HG03354 (cell line): ENCODE measurements at regions not wholly inside any gene's neighbourhood (a gene's known extent, or its start where the extent isn't known, plus 50 kb on each side); places are given as distances from the start of the nearest gene placed in this dataset.
"Not testable (repeated sequence)": the region's sequence is repeated elsewhere in the genome, so short reads cannot be mapped to it uniquely, and the experiment has no call there.

ENCODE experiments used
- ATAC-seq: cut with Tn5 transposase; IDR thresholded peaks from one replicate; pipeline ENCODE4 v1.9.1; 2021; ENCODE audit warnings: mild to moderate bottlenecking; ENCODE audit not compliant: unreplicated experiment, poor library complexity, severe bottlenecking

DNA sequence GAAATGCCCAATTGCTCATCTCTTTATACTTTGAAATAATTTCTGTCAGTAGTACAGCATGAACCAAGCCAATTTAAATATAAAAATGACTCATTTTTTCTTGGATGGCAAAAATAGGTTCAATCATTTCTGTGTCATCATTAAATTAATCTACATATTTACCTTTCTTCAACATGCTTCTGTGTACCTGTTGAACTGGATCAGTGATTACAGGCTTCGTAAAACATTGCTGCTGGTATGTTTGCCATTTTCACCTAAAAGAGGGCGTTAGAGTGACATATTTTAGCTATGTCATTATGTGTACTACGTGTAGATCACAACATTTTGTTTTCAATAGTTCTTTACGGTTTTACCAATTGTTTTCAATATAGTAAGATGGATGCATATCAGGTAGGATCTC is 340.5 kb upstream of the MAOA start:
- no peak for ATAC-seq

DNA sequence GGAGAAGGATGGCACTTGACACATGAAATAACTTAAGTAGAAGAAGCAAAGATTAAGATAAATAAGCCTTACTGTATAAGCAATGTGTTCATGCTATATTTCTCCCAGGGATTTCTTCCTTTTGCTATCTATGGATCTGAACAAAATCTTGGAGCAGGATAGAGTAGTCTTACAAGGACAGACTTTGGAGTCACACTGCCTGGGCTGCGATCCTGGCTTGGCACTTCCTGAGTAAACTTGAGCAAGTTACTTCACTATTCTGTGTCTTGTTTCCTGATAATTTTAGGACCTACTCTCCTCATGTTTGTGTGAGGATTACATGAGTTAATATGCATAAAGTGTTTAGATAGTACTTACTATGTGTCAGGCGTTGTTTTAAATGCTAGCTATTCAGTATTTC is 340.0 kb upstream of the MAOA start:
- ATAC-seq: no peak

DNA sequence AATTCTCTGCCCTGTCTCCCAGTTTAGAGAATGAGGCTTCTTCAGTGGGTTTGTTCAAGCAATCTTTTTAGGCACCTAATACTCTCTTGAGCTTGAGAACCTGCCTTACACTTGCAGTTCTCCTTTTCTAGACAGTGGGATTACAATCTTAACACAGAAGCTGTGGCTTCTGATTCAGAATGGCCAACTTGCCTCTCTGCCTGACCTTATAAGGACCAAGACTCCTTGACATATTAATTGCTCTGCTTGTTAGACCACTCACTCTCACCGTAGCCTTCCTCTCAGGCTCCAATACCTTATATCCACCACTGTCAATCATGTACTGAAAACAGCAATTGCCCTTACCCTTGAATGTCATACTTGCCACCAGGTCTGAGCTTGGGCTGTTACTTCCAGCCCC is 338.7 kb upstream of the MAOA start:
- no peak for ATAC-seq

DNA sequence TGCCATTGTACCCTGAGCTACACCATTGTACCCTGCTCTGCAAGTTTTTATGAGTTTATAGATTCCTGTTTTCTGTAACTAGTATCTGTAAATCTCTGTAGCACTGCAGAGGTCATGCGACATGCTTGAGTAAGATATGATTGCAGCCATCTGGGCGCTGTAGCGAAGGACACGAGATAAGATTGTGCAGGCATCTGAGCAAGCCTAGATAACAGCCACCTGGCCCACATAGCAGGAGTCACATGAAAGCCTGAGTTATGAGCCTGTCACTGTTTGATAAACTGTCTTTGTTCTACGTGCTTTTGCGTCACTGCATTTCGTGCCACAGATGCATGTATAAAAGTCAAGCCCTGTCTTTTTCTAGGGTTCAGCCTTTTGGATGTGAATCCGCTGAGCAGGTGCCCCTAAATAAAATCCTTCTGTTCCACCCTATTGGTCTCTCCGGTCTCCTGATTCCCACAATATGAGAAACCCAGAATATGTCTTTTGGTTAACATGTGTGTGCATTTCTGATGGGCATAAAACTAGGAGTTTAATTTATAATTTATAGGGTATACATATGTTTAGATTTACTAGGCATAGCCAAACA is 327.6 kb upstream of the MAOA start:
- no peak for ATAC-seq

DNA sequence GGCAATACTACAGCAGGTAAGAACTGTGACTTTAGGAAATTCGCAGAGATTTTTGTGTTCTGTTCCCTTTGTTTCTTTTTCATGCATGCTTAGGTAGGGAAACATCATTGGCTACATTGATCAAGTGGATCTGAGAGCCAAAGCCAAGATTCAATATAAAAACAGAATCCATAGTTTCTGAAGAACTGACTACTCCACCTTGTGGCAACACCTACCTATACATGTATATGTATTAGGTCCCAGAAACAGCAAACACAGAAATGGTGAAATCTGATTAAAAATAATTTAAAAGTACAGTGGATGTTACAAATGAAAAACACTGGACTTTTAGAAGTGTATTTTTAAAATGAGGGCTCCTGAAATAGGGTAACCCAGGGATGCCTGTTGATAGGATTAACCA is 322.6 kb upstream of the MAOA start:
- ATAC-seq: no peak

DNA sequence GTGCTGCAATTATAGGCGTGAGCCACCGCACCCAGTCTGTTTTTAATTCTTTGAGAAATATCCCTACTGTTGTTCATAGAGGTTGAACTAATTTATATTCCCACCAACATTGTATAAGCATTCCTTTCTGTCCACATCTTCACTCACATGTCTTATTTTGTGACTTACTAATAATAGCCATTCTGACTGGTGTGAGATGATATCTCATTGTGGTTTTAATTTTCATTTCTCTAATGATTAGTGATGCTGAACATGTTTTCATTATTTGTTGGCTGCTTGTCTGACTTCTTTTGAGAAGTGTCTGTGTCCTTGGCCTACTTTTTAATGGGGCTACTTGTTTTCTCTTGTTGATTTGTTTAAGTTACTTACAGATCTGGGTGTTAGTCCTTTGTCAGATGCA is 310.9 kb upstream of the MAOA start:
- no peak for ATAC-seq

DNA sequence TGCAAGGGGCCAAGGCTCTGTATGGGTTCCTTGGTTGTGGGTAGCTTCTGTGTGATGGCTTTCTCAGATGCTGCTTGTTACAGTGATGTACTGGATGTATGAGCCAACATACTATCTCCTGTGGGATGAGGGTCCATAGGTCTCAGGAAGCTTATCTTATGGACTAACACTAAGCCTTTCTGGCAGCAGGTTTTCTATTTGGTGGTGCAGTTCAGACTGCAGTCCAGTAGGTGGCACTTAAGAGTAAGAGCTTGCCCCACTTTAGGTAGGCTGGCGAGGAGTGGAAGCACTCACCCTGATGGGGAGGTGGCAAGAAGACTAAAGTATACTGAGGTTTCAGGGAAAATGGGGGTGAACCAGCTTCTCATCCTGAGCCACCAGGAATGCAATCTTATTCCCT is 306.7 kb upstream of the MAOA start:
- peak; percentile 88 for ATAC-seq

DNA sequence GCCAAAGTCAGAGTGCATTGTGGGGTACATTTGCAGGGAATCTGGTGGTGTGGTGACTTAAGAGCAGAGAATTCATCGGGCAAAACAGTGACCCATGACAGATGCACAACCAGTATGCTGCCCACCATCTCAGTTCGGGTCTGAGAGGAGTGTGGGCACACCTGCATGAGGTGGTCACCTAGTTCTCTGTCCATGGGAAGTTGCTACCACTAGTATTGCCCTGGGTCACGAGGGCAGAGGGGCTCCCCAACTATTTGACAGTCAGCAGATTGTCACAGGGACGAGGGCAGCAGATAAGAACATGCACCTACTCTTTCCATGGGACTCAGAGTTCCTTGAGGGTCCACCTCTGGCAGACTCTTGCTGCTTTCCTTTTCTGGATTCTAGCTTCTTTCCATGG is 305.2 kb upstream of the MAOA start:
- ATAC-seq: no peak

DNA sequence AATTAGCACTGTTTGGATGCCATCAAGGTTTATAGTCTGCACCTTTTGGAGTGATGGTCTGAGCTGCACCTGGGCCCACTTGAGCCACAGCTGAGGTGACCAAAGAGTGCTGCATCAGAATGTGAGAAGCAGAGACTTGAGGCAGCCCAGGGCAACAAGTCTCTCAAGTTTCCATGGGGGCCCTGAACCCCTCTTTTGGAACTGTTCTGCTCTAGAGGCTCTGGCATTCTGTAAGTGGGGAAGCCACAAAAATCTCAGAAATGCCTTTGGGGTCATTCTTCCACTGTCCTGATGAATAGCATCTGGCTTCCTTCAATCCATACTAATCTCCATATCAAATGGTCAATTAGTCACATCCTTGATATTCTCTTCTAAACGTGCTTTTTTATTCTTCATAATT is 298.4 kb upstream of the MAOA start:
- no peak for ATAC-seq

DNA sequence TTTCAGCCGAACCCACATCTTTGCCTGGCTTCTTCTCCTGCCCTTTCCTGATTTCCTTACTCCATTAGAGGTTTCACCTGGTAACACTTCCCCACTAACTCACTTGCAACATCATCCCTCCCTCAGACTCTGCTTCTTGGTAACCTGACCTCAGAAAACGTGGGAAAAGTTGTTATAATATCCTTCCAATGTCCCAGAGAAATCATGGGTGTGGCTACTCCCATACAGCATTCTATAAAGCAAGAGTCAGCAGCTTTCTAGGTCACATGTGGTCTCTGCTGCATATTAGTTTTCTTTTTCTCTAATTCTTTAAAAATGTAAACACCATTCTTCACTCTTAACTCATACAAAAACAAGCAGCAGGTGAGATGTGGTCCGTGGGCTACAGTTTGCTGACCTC is 283.1 kb upstream of the MAOA start:
- ATAC-seq: no peak

DNA sequence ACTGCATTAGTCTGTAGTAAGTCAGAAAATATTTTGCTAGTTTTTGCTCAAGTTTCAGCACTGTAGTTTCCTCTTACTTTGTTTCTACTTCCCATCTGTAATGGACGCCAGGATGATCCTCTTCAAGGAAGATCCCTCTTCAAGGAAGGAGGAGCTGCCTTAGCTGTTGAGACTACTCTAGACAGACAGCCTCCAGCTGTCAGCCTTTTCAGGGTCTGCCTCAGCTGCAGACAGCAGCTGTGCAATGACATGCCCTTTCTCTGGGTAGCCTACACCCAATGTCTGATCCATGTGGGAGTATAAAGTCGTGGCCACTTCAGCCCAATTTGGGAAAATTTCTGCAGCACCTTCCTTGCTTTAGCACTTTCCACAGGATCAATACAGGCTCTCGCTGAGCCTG is 281.0 kb upstream of the MAOA start:
- ATAC-seq: no peak

DNA sequence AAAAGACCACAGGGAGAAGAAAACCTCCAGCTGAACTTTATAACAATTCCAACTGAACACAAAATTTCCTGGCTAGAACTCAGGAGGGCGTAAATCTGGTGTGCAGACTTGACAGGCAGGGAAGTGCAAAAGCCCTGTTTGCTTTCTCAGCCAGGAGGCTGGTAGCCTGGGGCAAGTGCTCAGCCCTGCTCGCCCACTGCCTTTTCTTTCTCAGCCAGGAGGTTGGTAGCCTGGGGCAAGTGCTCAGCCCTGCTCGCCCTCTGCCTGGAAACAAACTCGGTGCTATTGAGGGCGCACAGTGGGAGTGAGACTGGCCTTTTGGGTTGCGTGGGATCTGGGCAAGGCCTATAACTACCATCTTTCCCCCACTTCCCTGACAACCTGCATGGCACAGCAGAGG is 275.4 kb upstream of the MAOA start:
- no peak for ATAC-seq

DNA sequence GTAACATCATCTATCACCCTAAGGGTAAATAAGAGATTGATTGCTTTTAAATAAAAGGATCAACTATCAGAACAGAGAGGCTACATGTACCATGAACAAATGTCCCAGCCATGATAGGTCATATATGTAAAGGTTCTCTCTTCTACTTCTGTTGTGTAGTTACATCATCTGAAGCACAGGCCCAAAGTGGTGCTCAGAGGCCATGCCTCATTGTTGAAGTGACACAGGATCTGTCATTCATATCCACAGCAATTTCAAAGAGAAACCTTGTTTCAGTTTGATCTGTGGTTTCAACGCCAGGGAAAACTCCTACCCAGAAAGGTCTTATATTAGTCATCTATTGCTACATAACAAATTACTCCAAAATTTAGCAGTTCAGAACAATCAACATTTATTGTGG is 269.2 kb upstream of the MAOA start:
- no peak for ATAC-seq

DNA sequence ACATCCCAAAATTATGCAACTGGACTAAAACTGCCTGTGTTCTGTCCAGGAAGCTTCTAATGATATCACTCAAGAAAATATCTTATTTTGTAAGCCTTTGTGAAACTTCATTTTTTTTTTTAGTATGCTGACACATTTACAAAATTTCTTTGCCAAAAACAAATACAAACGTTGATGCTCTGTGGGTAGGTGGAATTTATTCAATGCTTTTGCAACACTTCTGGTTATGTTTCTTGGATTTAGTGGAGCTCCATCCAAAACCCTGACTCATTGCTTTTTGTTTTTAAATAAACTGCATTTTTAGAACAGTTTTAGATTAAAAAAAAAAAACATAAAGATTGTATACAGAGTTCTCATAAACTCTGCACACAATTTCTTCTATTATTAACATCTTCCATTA is 250.9 kb upstream of the MAOA start:
- ATAC-seq: no peak

DNA sequence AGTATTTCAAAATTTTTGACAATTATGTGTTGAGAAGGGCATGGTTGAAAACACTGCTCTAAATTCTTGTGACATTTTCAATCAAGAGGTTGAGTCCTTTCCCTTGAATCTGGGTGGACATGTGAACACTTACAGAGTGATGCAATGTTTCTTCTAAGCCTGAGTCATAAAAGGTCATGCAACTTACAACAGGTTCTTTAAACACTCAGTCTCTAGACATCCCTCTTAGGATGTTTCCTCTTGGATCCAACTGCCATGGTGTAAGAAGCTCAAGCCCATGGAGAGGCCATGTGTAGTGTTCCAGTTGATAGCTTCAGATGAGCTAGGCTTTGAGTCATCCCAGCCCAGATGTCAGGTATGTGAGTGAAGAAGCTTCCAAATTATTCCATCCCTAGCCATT is 232.2 kb upstream of the MAOA start:
- no peak for ATAC-seq

DNA sequence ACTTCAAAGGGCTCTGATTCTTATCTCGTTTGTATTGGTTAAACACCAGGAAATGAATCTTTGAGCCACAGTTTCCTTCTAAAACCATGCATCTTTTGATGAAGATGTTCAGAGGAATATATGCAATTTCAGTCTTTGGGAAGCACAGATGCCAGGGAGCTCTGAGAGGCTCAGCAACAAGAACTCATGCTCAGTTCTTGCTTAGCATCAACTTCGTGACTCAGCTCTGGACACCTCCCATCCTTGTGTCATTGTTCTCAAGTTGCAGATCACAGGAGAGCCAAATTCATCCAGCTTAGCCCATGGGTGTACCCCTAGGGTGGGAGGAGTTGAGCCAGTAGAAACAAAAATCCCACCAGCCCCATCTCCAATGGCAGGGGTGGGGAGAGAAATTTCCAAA is 219.6 kb upstream of the MAOA start:
- ATAC-seq: no peak

DNA sequence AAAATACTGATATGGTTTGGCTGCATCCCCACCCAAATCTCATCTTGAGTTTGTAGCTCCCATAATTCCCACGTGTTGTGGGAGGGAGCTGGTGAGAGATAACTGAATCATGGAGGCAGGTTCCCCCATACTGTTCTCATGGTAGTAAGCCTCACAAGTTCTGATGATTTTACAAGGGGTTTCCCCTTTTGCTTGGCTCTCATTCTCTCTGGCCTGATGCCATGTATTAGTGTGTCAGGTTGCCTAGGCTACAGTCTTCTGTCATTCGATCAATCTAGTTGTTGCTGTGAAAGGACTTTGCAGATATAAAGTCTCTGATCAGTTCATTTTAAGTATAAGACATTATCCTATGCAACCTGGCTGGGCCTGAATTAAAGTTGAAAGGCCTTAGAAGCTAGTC is 209.3 kb upstream of the MAOA start:
- ATAC-seq: no peak

DNA sequence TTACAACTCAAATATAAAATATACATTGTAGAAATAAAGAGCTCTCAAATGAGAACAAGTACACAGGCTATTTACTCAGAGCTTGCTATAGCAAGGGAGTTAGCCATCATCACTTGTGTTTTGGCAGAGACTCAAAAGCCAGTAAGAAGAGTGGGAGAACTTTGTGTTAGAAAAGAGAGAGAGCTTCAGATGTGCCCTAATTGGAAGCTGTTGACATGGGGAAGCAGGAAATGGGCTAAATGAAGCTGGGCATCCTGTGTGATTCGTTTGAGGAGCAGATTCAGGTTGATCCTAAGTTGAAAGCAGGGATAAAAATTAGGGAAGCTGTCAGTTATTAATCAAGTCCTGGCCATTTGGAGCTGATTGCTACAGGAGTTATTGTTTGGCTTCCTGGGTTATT is 207.4 kb upstream of the MAOA start:
- ATAC-seq: no peak

DNA sequence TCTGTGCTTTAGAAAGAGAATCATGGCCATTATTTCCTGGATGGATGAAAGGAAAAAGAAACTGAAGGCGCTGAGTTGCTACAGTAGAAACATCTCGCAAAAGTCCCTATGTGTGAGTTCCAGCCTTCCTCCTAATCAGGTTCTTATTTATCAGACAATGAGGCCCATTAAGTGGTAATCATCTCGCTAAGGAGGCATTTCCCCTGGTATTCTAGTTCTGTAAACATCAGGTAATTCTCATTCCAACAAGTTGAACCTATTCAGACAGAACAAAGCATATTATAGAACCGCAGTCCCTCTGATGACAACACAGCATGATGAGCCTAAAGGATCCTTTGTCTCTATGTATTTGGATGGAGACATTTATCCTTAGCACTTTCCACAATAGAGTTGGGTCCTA is 205.7 kb upstream of the MAOA start:
- no peak for ATAC-seq

DNA sequence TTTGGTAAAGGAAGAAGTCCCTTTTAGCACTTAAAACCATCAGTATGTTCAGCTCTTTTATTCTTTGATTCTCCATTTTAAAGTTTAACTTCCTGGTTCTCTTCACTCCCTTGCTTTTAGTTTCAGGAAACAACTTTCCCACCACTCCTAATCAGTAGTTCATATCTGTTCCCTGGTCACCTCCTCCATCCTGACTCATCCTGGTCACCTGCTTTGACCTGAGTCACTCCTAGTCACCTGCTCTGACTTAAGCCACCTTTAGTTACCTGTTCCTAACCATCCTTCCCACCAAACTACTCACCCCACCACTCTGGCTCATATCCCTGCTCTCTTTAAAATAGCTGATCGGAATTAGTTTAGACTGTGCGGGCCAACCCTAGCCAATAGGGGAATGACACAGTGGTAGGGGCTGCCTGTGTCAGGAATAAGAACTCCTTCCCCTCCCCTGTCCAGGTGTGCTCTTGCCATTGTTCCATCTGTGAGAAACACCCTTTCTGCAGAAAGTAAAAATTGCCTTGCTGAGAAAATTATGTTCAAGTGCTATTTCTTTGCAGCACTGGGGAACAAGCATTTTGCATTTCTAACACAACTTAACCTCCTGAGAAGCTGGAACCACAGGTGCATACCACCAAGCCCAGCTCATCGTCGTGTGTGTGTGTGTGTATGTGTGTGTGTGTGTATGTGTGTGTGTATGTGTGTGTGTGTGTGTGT is 204.0 kb upstream of the MAOA start:
- ATAC-seq: not testable (repeated sequence)

DNA sequence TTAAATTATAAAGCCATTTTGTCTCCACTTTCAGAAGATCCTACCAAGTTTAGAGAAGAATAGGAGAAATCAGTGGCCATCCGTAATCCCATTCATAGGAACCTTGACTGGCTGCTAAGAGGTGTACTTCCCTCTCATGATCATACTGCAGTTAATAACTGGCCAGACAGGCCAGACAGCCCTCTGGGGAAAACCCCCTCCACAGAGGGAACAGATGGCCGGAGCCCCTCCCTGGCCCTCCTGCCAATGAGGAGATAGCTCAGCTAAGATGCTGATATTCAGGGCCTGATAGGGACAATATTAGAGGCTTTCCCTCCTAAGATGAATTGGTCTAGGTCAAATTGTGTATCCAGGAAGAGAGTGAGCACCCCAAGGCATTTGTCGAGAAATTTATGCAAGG is 200.0 kb upstream of the MAOA start:
- ATAC-seq: no peak

DNA sequence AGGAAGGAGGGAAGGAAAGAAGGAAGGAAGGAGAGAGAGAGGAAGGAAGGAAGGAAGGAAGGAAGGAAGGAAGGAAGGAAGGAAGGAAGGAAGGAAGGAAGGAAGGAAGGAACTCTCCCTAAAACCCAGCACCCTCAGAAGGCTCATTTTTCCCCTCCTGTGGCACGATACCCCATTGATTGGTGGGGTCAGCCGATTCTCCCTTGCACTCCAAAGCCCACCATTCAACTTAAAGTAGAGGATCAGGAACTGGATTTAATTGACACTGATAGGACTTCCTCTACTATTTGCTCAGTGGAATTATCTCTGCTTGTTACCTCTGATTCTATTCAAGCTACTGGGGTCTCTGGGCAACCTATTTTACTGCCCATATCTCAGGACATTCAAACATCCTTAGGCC is 199.2 kb upstream of the MAOA start:
- no peak for ATAC-seq
